Lower leg skin (tissue), 4 donors: ENCODE measurements at regions not wholly inside any gene's neighbourhood (a gene's known extent, or its start where the extent isn't known, plus 50 kb on each side); places are given as distances from the start of the nearest gene placed in this dataset.

Experiments
- DNase-seq, 2 donors: peaks; one replicate each; pipeline ENCODE4 v3.0.0-alpha.2; 2019; ENCODE audit warnings: low spot score in 2 of 2
- H3K4me3 ChIP-seq: fragments of 200-600 bp; sonication (generic); 2 replicates; pipeline ENCODE4 v1.5.1; 2017; ENCODE audit warnings: mild to moderate bottlenecking, low read depth; ENCODE audit not compliant: poor library complexity, severe bottlenecking
- CTCF ChIP-seq, 3 donors: fragments of 450-650 bp; IDR thresholded peaks; one replicate each; pipeline ENCODE4 v1.5.1; 2016; ENCODE audit warnings: antibody characterized with exemption in 3 of 3, mild to moderate bottlenecking in 3 of 3, moderate library complexity in 2 of 3
- POLR2A ChIP-seq, 2 donors: fragments of 450-650 bp; IDR thresholded peaks; one replicate each; pipeline ENCODE4 v1.6.1; 2016 to 2017; ENCODE audit warnings: antibody characterized with exemption in 2 of 2, mild to moderate bottlenecking in 1 of 2, moderate library complexity in 1 of 2
- WGBS, 2 donors: methylation state at CpG; one replicate each; pipeline ENCODE4 v1.1.5; 2018; 5-methylcytosine and 5-hydroxymethylcytosine counted together
- intact Hi-C: fragments of 100-400 bp; cut with DNase I; formaldehyde crosslinking; loops from one replicate; pipeline ENCODE4 v1.15.0; 2023; ENCODE audit warnings: low total_unique reads

GRCh38 chr4:153090670-153091385 is 113.4 kb upstream of the TRIM2 start:
- intact Hi-C loops, result no loop called here
- 93 to 94% methylated on average over 6 of the region's 6 CpGs for WGBS, 2 donors
- TF ChIP-seq CTCF (IDR thresholded peaks at IDR 0.05) (no peak), POLR2A (IDR thresholded peaks at IDR 0.05) (no peak)
- peak in 1 of 2 donors; percentile 67 for DNase-seq
- no peak overlapping the region for H3K4me3 ChIP-seq

- 62 to 75% methylated on average over 1 of the region's 1 CpG for WGBS, 2 donors
- H3K4me3 ChIP-seq, result no peak overlapping the region
- no peak for TF ChIP-seq POLR2A (IDR thresholded peaks at IDR 0.05)
- TF ChIP-seq CTCF (IDR thresholded peaks at IDR 0.05), result no peak
- peak in 1 of 2 donors; percentile 32 for DNase-seq
- intact Hi-C loops, result no loop called here
Measured at GRCh38 chr4:153093396-153093795, 110.8 kb upstream of the TRIM2 start.

- intact Hi-C loops, result no loop called here
- WGBS, 2 donors, result 62 to 76% methylated on average over 4 of the region's 4 CpGs
- no peak for TF ChIP-seq POLR2A (IDR thresholded peaks at IDR 0.05)
- no peak for TF ChIP-seq CTCF (IDR thresholded peaks at IDR 0.05)
- H3K4me3 ChIP-seq, result no peak overlapping the region
- DNase-seq, result peak in 1 of 2 donors; percentile 49
Measured at GRCh38 chr4:153093802-153094201, 110.4 kb upstream of the TRIM2 start.

GRCh38 chr4:153094435-153094834 is 109.8 kb upstream of the TRIM2 start:
- 77 to 86% methylated on average over 3 of the region's 3 CpGs for WGBS, 2 donors
- H3K4me3 ChIP-seq, result no peak overlapping the region
- intact Hi-C loops, result no loop called here
- TF ChIP-seq CTCF (IDR thresholded peaks at IDR 0.05), result no peak
- TF ChIP-seq POLR2A (IDR thresholded peaks at IDR 0.05), result no peak
- DNase-seq, result peak in 1 of 2 donors; percentile 52

GRCh38 chr4:153095448-153096204 is 108.6 kb upstream of the TRIM2 start:
- TF ChIP-seq POLR2A (IDR thresholded peaks at IDR 0.05) (no peak), CTCF (IDR thresholded peaks at IDR 0.05) (no peak)
- intact Hi-C loops, result no loop called here
- WGBS, 2 donors, result 73 to 83% methylated on average over 11 to 13 of the region's 14 CpGs
- H3K4me3 ChIP-seq, result no peak overlapping the region
- DNase-seq, result peak in 1 of 2 donors; percentile 80
